IMR-90 (cell line): ENCODE measurements at regions not wholly inside any gene's neighbourhood (a gene's known extent, or its start where the extent isn't known, plus 50 kb on each side); places are given as distances from the start of the nearest gene placed in this dataset.

Source experiments
- ATAC-seq: fragments of 200-7000 bp; cut with Tn5 transposase; 2 replicates; pipeline ENCODE4 v1.9.1; 2020; ENCODE audit warnings: low read depth, mild to moderate bottlenecking, moderate library complexity
- BruUV-seq: library from RNA; stranded (reverse); fragments of 400-500 nt; replicated peaks from 2 replicates; lab custom pipeline; 2021; lab: Mats Ljungman, UMichigan
- CTCF ChIA-PET: fragments of 300-600 bp; formaldehyde crosslinking; extraction: SDS; loops from one replicate; lab custom pipeline; 2021; ENCODE audit warnings: antibody characterized with exemption; lab: Yijun Ruan, JAX
- POLR2A ChIA-PET: fragments of 300-600 bp; sonication (Branson Sonifier 250); formaldehyde crosslinking; loops from one replicate; lab custom pipeline; 2022; ENCODE audit warnings: antibody characterized with exemption; ENCODE audit not compliant: unreplicated experiment; lab: Charles Lee
- DNase-seq: peaks from one replicate; pipeline ENCODE4 v3.0.0; 2013
- H2AFZ ChIP-seq: replicated peaks from 2 replicates; pipeline ENCODE3; 2013; ENCODE audit warnings: low read length, mild to moderate bottlenecking; ENCODE audit not compliant: poor library complexity
- H2AK5ac ChIP-seq: 2 replicates; pipeline ENCODE4 v1.6.1; 2013; ENCODE audit warnings: low read depth, low read length, inconsistent platforms
- H2AK9ac ChIP-seq: replicated peaks from 2 replicates; pipeline ENCODE3; 2013; ENCODE audit warnings: mild to moderate bottlenecking, low read depth, low read length, moderate library complexity; ENCODE audit not compliant: poor library complexity
- H2BK120ac ChIP-seq: 2 replicates; pipeline ENCODE4 v1.6.1; 2013; ENCODE audit warnings: low read depth, low read length, inconsistent platforms
- H2BK15ac ChIP-seq: 3 replicates; pipeline ENCODE4 v1.6.1; 2013; ENCODE audit warnings: low read depth, low read length, inconsistent platforms
- H2BK20ac ChIP-seq: 2 replicates; pipeline ENCODE4 v1.6.1; 2013; ENCODE audit warnings: low read depth, mild to moderate bottlenecking, inconsistent platforms, low read length, moderate library complexity
- H2BK5ac ChIP-seq: 2 replicates; pipeline ENCODE4 v1.6.1; 2013; ENCODE audit warnings: mild to moderate bottlenecking, low read depth, low read length, inconsistent platforms; ENCODE audit not compliant: poor library complexity, severe bottlenecking
- H3K14ac ChIP-seq: replicated peaks from 2 replicates; pipeline ENCODE4 v1.6.1; 2013; ENCODE audit warnings: low read depth, low read length, inconsistent platforms
- H3K18ac ChIP-seq: 2 replicates; pipeline ENCODE4 v1.6.1; 2013; ENCODE audit warnings: low read depth, low read length, control low read depth
- H3K23ac ChIP-seq: 2 replicates; pipeline ENCODE4 v1.6.1; 2013; ENCODE audit warnings: low read depth, low read length, inconsistent platforms
- H3K27ac ChIP-seq: 2 replicates; pipeline ENCODE4 v1.5.1; 2013; ENCODE audit warnings: mild to moderate bottlenecking, control low read depth, low read length; ENCODE audit not compliant: insufficient read depth
- H3K27me3 ChIP-seq: 2 replicates; pipeline ENCODE4 v1.6.1; 2013; ENCODE audit warnings: low read length; ENCODE audit not compliant: control insufficient read depth, insufficient read depth
- H3K36me3 ChIP-seq: 2 replicates; pipeline ENCODE4 v1.6.1; 2013; ENCODE audit warnings: low read length, mixed read lengths; ENCODE audit not compliant: control insufficient read depth, insufficient read depth
- H3K4ac ChIP-seq: 2 replicates; pipeline ENCODE4 v1.6.1; 2013; ENCODE audit warnings: low read depth, low read length, inconsistent platforms
- H3K4me1 ChIP-seq: 2 replicates; pipeline ENCODE4 v1.6.1; 2013; ENCODE audit warnings: low read length, mixed read lengths; ENCODE audit not compliant: control insufficient read depth, insufficient read depth
- H3K4me2 ChIP-seq: 2 replicates; pipeline ENCODE4 v1.6.1; 2013; ENCODE audit warnings: low read depth, mild to moderate bottlenecking, control low read depth, low read length, moderate library complexity
- H3K4me3 ChIP-seq: 2 replicates; pipeline ENCODE4 v1.5.1; 2013; ENCODE audit warnings: low read depth, mild to moderate bottlenecking, control low read depth, low read length, moderate library complexity; ENCODE audit not compliant: insufficient read depth
- H3K56ac ChIP-seq: 2 replicates; pipeline ENCODE4 v1.6.1; 2013; ENCODE audit warnings: low read length, inconsistent platforms; ENCODE audit not compliant: insufficient read depth; ENCODE audit errors: extremely low read depth
- H3K79me1 ChIP-seq, 2 experiments: 2 replicates each; pipeline ENCODE4 v1.6.1; 2013; ENCODE audit warnings: low read length in 2 of 2, inconsistent platforms in 1 of 2, low read depth in 1 of 2
- H3K9ac ChIP-seq: 2 replicates; pipeline ENCODE4 v1.6.1; 2013; ENCODE audit warnings: low read depth, low read length, control low read depth
- H3K9me1 ChIP-seq: 2 replicates; pipeline ENCODE4 v1.6.1; 2013; ENCODE audit warnings: low read length, inconsistent platforms; ENCODE audit not compliant: insufficient read depth
- H3K9me3 ChIP-seq: 2 replicates; pipeline ENCODE4 v1.6.1; 2013; ENCODE audit warnings: low read length; ENCODE audit not compliant: control insufficient read depth, insufficient read depth
- H4K20me1 ChIP-seq: 2 replicates; pipeline ENCODE4 v1.6.1; 2013; ENCODE audit warnings: low read length, inconsistent platforms; ENCODE audit not compliant: insufficient read depth
- H4K5ac ChIP-seq: 2 replicates; pipeline ENCODE4 v1.6.1; 2013; ENCODE audit warnings: mild to moderate bottlenecking, low read depth, low read length, control low read depth
- H4K8ac ChIP-seq, 2 experiments: 2 replicates each; pipeline ENCODE4 v1.6.1; 2013; ENCODE audit warnings: low read depth in 2 of 2, low read length in 2 of 2, control low read depth in 1 of 2, inconsistent platforms in 1 of 2
- H4K91ac ChIP-seq: 2 replicates; pipeline ENCODE4 v1.6.1; 2013; ENCODE audit warnings: low read depth, low read length, inconsistent platforms; ENCODE audit not compliant: insufficient read depth
- BHLHE40 ChIP-seq: fragments of 150-350 bp; IDR thresholded peaks from 2 replicates; pipeline ENCODE4 v1.6.1; 2016; ENCODE audit warnings: mild to moderate bottlenecking, low read depth, low read length
- CEBPB ChIP-seq: IDR thresholded peaks from 2 replicates; pipeline ENCODE4 v1.6.1; 2012; ENCODE audit warnings: low read depth, low read length, improper control_type of control experiment
- CHD1 ChIP-seq: IDR thresholded peaks from 2 replicates; pipeline ENCODE4 v1.6.1; 2012; ENCODE audit warnings: low read depth, low read length, improper control_type of control experiment
- FOS ChIP-seq: fragments of 150-350 bp; IDR thresholded peaks from 2 replicates; pipeline ENCODE4 v1.6.1; 2016; ENCODE audit warnings: low read depth, low read length
- NFE2L2 ChIP-seq: fragments of 150-350 bp; IDR thresholded peaks from 2 replicates; pipeline ENCODE4 v1.6.1; 2016; ENCODE audit warnings: low read depth, mild to moderate bottlenecking, low read length
- POLR2A ChIP-seq: IDR thresholded peaks from 2 replicates; pipeline ENCODE4 v1.6.1; 2012; ENCODE audit warnings: mild to moderate bottlenecking, low read depth, low read length
- RAD21 ChIP-seq: IDR thresholded peaks from 2 replicates; pipeline ENCODE4 v1.6.1; 2012; ENCODE audit warnings: low read length, improper control_type of control experiment
- RCOR1 ChIP-seq: IDR thresholded peaks from 2 replicates; pipeline ENCODE4 v1.6.1; 2012; ENCODE audit warnings: mild to moderate bottlenecking, low read length, improper control_type of control experiment; ENCODE audit not compliant: insufficient replicate concordance
- RFX5 ChIP-seq: IDR thresholded peaks from 2 replicates; pipeline ENCODE4 v1.8.0; 2012; ENCODE audit warnings: low read depth, mild to moderate bottlenecking, low read length, moderate library complexity
- SMC3 ChIP-seq: fragments of 150-350 bp; IDR thresholded peaks from 2 replicates; pipeline ENCODE4 v1.6.1; 2016; ENCODE audit warnings: low read depth, mild to moderate bottlenecking, antibody characterized with exemption, low read length, moderate library complexity
- WGBS, 2 experiments: methylation state at CpG; one replicate each; pipeline versions ENCODE4 v1.1.5 to v1.1.7; 2013; ENCODE audit warnings: missing lambda C conversion rate in 2 of 2; ENCODE audit not compliant: insufficient read length in 1 of 2; ENCODE audit errors: extremely low coverage in 2 of 2; 5-methylcytosine and 5-hydroxymethylcytosine counted together
- dilution Hi-C: fragments of 300-500 bp; cut with HindIII; formaldehyde crosslinking; loops from one replicate; pipeline ENCODE4 v1.14.3; 2018; ENCODE audit warnings: low sequenced_read_pairs; ENCODE audit not compliant: unreplicated experiment
- in situ Hi-C: fragments of 300-500 bp; cut with MboI; formaldehyde crosslinking; loops from 3 replicates; pipeline ENCODE4 v1.14.3; 2019; ENCODE audit warnings: low sequenced_read_pairs, inconsistent platforms, mixed read lengths
- intact Hi-C: fragments of 100-400 bp; cut with micrococcal nuclease; formaldehyde crosslinking; loops from 2 replicates; pipeline ENCODE4 v1.10.0; 2022
- TF ChIP-seq, protein P1 (sequence below): fragments of 150-350 bp; IDR thresholded peaks from 2 replicates; pipeline ENCODE4 v1.6.1; 2016; ENCODE audit warnings: low read depth, mild to moderate bottlenecking, low read length, moderate library complexity, borderline replicate concordance
- TF ChIP-seq, protein P2 (sequence below): fragments of 150-350 bp; IDR thresholded peaks from 2 replicates; pipeline ENCODE4 v1.6.1; 2017; ENCODE audit warnings: mild to moderate bottlenecking, antibody characterized with exemption, low read length, low read depth
- TF ChIP-seq, protein P3 (sequence below): conservative IDR thresholded peaks from 2 replicates; pipeline ENCODE4 v1.5.1; 2012; ENCODE audit warnings: mild to moderate bottlenecking, low read depth, low read length, improper control_type of control experiment

DNA sequence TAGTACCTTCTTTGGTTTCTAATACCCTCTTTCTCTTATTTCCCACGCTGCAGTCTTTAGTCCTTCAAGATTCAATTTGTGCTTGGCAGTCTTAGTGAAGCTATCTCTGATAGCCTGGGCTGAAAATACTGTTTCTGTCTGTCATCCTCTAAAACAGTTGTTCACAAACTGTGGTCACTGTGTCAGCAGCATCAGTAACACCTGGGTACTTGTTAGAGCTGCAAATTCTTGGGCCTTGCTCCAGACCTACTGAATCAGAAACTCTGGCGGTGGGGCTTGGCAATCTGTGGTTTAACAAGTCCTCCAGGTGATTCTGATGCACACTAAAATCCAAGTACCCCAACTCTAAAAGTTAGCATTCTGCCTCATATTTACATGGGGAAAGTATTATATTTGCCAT lies 217.5 kb upstream of the SEL1L start:
- no peak overlapping the region for H2AK9ac ChIP-seq
- POLR2A ChIA-PET, result no interaction called here
- no peak overlapping the region for H2AK5ac ChIP-seq
- H2BK20ac ChIP-seq, result no peak overlapping the region
- no TSS peak for BruUV-seq
- no peak overlapping the region for H3K4me3 ChIP-seq
- no peak overlapping the region for H2AFZ ChIP-seq
- no peak overlapping the region for H2BK5ac ChIP-seq
- H3K27ac ChIP-seq, result no peak overlapping the region
- no peak overlapping the region for H4K91ac ChIP-seq
- no peak for TF ChIP-seq POLR2A
- no peak for TF ChIP-seq RAD21
- TF ChIP-seq, protein P1, sequence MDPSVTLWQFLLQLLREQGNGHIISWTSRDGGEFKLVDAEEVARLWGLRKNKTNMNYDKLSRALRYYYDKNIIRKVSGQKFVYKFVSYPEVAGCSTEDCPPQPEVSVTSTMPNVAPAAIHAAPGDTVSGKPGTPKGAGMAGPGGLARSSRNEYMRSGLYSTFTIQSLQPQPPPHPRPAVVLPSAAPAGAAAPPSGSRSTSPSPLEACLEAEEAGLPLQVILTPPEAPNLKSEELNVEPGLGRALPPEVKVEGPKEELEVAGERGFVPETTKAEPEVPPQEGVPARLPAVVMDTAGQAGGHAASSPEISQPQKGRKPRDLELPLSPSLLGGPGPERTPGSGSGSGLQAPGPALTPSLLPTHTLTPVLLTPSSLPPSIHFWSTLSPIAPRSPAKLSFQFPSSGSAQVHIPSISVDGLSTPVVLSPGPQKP, result no peak
- no peak for TF ChIP-seq BHLHE40
- TF ChIP-seq SMC3, result no peak
- TF ChIP-seq, protein P2, sequence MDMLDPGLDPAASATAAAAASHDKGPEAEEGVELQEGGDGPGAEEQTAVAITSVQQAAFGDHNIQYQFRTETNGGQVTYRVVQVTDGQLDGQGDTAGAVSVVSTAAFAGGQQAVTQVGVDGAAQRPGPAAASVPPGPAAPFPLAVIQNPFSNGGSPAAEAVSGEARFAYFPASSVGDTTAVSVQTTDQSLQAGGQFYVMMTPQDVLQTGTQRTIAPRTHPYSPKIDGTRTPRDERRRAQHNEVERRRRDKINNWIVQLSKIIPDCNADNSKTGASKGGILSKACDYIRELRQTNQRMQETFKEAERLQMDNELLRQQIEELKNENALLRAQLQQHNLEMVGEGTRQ, result no peak
- TF ChIP-seq CEBPB, result no peak
- TF ChIP-seq RCOR1, result no peak
- TF ChIP-seq, protein P3, sequence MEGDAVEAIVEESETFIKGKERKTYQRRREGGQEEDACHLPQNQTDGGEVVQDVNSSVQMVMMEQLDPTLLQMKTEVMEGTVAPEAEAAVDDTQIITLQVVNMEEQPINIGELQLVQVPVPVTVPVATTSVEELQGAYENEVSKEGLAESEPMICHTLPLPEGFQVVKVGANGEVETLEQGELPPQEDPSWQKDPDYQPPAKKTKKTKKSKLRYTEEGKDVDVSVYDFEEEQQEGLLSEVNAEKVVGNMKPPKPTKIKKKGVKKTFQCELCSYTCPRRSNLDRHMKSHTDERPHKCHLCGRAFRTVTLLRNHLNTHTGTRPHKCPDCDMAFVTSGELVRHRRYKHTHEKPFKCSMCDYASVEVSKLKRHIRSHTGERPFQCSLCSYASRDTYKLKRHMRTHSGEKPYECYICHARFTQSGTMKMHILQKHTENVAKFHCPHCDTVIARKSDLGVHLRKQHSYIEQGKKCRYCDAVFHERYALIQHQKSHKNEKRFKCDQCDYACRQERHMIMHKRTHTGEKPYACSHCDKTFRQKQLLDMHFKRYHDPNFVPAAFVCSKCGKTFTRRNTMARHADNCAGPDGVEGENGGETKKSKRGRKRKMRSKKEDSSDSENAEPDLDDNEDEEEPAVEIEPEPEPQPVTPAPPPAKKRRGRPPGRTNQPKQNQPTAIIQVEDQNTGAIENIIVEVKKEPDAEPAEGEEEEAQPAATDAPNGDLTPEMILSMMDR, result no peak
- TF ChIP-seq CHD1, result no peak
- no peak for TF ChIP-seq RFX5
- no peak for TF ChIP-seq FOS
- no peak for TF ChIP-seq NFE2L2
- no peak overlapping the region for H3K18ac ChIP-seq
- intact Hi-C loops (no loop called here), dilution Hi-C loops (no loop called here), in situ Hi-C loops (no loop called here)
- H3K9me1 ChIP-seq, result no peaks in the 10 kb centered on the region
- no peaks in the 10 kb centered on the region for H3K79me1 ChIP-seq
- no peaks in the 10 kb centered on the region for H3K27me3 ChIP-seq
- no peak overlapping the region for H3K9ac ChIP-seq
- H3K4me1 ChIP-seq, result no peaks in the 10 kb centered on the region
- H3K4me2 ChIP-seq, result no peak overlapping the region
- no peak overlapping the region for H2BK120ac ChIP-seq
- ATAC-seq (no peak), DNase-seq (no peak)
- no peaks in the 10 kb centered on the region for H3K36me3 ChIP-seq
- H4K5ac ChIP-seq, result no peak overlapping the region
- H3K14ac ChIP-seq, result no peak overlapping the region
- H4K8ac ChIP-seq, result no peak overlapping the region
- H3K23ac ChIP-seq, result no peak overlapping the region
- H3K9me3 ChIP-seq, result peaks cover 5% of the 10 kb centered on the region
- no peaks in the 10 kb centered on the region for H4K20me1 ChIP-seq
- H3K56ac ChIP-seq, result no peak overlapping the region
- no peak overlapping the region for H2BK15ac ChIP-seq
- no CpG with 5 or more reads among the region's 2 CpGs for WGBS, 2 experiments
- H3K4ac ChIP-seq, result no peak overlapping the region
- CTCF ChIA-PET, result no interaction called here
